GM10248 (cell line): ENCODE measurements at regions not wholly inside any gene's neighbourhood (a gene's known extent, or its start where the extent isn't known, plus 50 kb on each side); places are given as distances from the start of the nearest gene placed in this dataset.

Source experiments
- CTCF ChIA-PET: fragments of 300-600 bp; sonication (Branson Sonifier 250); formaldehyde crosslinking; extraction: SDS; loops from one replicate; lab custom pipeline; 2021; ENCODE audit warnings: antibody characterized with exemption; lab: Yijun Ruan, JAX
- POLR2A ChIA-PET: fragments of 350-650 bp; sonication (Branson Sonifier 250); formaldehyde crosslinking; extraction: SDS; loops from one replicate; lab custom pipeline; 2020; ENCODE audit warnings: antibody characterized with exemption; lab: Yijun Ruan, JAX
- DNase-seq: peaks from one replicate; pipeline ENCODE4 v3.0.0; 2012; ENCODE audit errors: extremely low spot score
- CTCF ChIP-seq: IDR thresholded peaks from 2 replicates; pipeline ENCODE4 v1.5.1; 2012; ENCODE audit warnings: mild to moderate bottlenecking, low read depth; ENCODE audit errors: extremely low read depth, missing control alignments, control extremely low read depth

DNA sequence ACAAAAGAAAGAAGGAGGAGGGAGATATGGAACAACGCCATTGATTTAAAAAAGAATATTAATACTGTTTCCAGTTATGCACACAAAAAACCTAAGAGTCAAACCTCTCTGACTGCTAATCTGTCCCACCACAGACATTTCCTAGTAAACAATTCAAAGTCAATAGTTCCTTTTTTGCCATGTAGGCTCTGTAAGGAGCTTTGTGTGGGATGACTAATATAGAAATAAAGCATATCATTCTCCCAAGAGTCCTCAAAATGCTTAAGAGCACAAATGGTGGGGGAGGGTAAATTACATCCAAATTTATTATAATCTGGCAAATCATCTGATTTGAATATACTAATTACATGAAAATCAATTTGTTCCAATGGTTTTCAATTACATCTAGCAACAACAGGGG is 155.9 kb upstream of the CNTN4 start:
- no peak for TF ChIP-seq CTCF
- POLR2A ChIA-PET: no interaction called here
- CTCF ChIA-PET: no interaction called here
- DNase-seq: no peak

DNA sequence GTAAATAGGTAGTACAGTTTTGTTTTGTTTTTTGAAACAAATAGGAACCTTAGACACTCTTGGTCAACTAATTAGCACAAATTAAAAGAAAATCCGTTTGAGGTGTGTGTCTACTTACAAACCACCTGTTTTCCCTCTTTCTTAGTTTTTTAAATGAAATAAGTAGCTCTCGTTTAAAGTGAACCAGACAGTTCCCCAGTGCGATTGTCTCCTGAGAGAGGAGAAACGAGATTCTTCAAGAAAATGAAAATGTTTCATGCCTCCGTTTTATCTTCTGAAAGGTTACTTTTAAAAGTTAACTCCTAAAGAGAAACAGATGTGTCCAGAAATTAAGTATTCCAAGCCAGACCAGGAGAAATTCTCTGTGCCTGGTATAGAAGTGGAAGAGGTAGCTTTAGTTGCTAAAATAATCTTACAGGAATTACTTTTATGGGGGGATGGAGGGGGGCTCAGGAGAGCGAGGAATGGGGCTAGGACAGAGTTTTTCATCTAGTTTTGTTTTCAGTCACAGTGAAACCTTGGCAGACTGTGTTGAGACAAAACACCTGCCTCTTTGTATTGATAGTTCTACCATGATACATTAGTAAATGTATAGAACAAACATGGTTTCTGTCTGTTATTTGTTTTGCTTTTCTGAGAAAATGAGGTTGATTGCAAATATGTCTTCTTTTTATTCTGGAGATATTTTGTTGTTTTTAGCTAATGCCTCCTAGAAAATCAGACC is 155.1 kb upstream of the CNTN4 start:
- ChIA-PET CTCF (no interaction called here), POLR2A (no interaction called here)
- no peak for TF ChIP-seq CTCF
- DNase-seq: no peak

DNA sequence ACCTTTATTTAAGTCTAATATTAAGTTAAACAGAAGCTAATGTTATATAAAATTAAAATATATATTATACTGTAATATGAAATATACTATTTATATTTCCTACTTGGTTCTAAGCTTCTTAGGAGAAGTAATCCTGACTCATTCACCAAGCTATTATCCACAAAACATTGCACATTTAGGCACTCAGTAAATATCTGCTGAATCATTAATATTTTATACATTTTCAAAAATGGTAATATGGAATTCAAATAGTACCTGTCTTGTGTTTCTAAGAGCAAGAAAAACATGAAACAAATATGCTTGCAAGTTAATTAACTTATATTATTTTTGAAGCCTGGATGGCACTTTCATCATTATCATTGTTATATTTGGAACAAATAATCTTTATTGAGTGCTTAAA is 153.0 kb upstream of the CNTN4 start:
- CTCF ChIA-PET: no interaction called here
- no peak for DNase-seq
- POLR2A ChIA-PET: no interaction called here
- no peak for TF ChIP-seq CTCF

GRCh38 chr3:1953536-1953935 is 145.1 kb upstream of the CNTN4 start:
- ChIA-PET POLR2A (no interaction called here), CTCF (no interaction called here)
- TF ChIP-seq CTCF: no peak
- DNase-seq: no peak

DNA sequence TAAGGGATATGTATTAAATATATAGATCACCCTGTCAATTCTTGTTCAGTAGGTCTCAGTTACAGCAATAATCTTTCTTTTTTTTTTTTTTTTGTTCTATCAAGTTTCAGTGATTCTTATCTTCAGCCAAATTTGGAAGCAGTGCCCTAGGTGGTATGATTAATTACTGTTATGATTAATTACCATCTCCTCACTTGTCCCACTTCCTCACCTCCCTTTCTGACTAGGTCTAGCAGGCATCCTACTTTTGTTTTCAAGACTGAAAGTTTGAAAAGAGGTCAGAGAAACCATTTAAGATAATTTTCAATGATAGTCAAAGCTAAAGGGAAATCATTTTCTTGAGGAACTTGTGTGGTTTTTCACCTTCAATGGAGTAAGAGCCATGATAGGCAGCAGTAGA is 144.0 kb upstream of the CNTN4 start:
- no peak for TF ChIP-seq CTCF
- ChIA-PET POLR2A (no interaction called here), CTCF (no interaction called here)
- DNase-seq: no peak

GRCh38 chr3:1955170-1955569 is 143.5 kb upstream of the CNTN4 start:
- CTCF ChIA-PET: no interaction called here
- POLR2A ChIA-PET: no interaction called here
- TF ChIP-seq CTCF: no peak
- DNase-seq: no peak

- DNase-seq: no peak
- POLR2A ChIA-PET: no interaction called here
- CTCF ChIA-PET: no interaction called here
- TF ChIP-seq CTCF: no peak
Observed at GRCh38 chr3:1955750-1956149, 142.9 kb upstream of the CNTN4 start.
